ENCODE measurements at regions not wholly inside any gene's neighbourhood (a gene's known extent, or its start where the extent isn't known, plus 50 kb on each side); places are given as distances from the start of the nearest gene placed in this dataset.
"Not testable (repeated sequence)": the region's sequence is repeated elsewhere in the genome, so short reads cannot be mapped to it uniquely, and the experiment has no call there.

DNA sequence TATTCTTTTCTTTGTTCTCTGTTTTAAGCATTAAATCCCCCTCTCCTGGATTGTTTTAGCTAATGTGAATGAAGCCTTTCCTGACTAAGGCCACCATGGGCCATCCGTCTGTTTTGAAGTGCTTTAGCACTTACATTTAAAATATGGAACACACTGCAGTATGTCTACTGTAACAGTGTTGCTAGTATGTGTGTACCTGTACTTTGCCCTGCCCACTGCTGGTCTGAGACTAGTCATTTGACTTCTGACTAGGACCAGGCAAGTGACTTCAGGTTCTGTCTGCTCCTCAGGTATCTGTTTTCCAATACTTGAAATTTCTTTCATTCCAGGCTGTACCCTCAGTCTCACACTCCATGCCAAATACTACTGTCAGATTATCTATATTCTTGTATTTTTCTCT, 120.1 kb upstream of the TSPAN8 start:
- Histone ChIP-seq H3K9me3 (ENCODE audit: control insufficient read depth, insufficient read depth, low read depth, low read length) (no peaks in the 10 kb centered on the region), H3K27ac (ENCODE audit: insufficient read depth, low read length) (no peak overlapping the region)
- TF ChIP-seq CTCF (conservative IDR thresholded peaks at IDR 0.05 in 1 of 2, IDR thresholded peaks at IDR 0.05 in 1 of 2; ENCODE audit: low read depth in 1 of 2, low read length in 2 of 2) (no peak), EZH2 (IDR thresholded peaks at IDR 0.05; ENCODE audit: low read length, missing control alignments) (no peak)

GRCh38 chr12:71276541-71276940, 118.7 kb upstream of the TSPAN8 start:
- no peaks in the 10 kb centered on the region for H3K36me3 ChIP-seq (ENCODE audit: control insufficient read depth, insufficient read depth, low read length)
- TF ChIP-seq EZH2 (IDR thresholded peaks at IDR 0.05; ENCODE audit: low read length, missing control alignments) (no peak), CTCF (conservative IDR thresholded peaks at IDR 0.05 in 1 of 2, IDR thresholded peaks at IDR 0.05 in 1 of 2; ENCODE audit: low read depth in 1 of 2, low read length in 2 of 2) (no peak)
- H3K27me3 ChIP-seq (ENCODE audit: control insufficient read depth, insufficient read depth, low read length): no peaks in the 10 kb centered on the region
- H4K20me1 ChIP-seq (ENCODE audit: control insufficient read depth, extremely low read depth, insufficient read depth, low read length): no peaks in the 10 kb centered on the region
- H3K4me3 ChIP-seq (replicated peaks in 1 of 4; ENCODE audit: control extremely low read depth in 1 of 4, insufficient read depth in 1 of 4, low read depth in 3 of 4, low read length in 4 of 4): no peak overlapping the region
- H3K4me1 ChIP-seq (ENCODE audit: control insufficient read depth, extremely low read depth, insufficient read depth, low read length): no peaks in the 10 kb centered on the region
- no peak overlapping the region for H3K9ac ChIP-seq (ENCODE audit: insufficient read depth, low read length)
- no peak for DNase-seq (ENCODE audit: low read depth in 2 of 2)
- no peaks in the 10 kb centered on the region for H3K79me2 ChIP-seq (ENCODE audit: control insufficient read depth, insufficient read depth, low read length)
- no peak overlapping the region for H2AFZ ChIP-seq (ENCODE audit: low read length)
- H3K4me2 ChIP-seq (ENCODE audit: extremely low read depth, insufficient read depth, low read length): no peak overlapping the region
- H3K27ac ChIP-seq (ENCODE audit: insufficient read depth, low read length): no peak overlapping the region
- H3K9me3 ChIP-seq (ENCODE audit: control insufficient read depth, insufficient read depth, low read depth, low read length): no peaks in the 10 kb centered on the region

More for the DNA sequence above, 120.1 kb upstream of the TSPAN8 start:
- Histone ChIP-seq H3K27me3 (ENCODE audit: control insufficient read depth, insufficient read depth, low read length) (no peaks in the 10 kb centered on the region), H3K4me1 (ENCODE audit: control insufficient read depth, extremely low read depth, insufficient read depth, low read length) (no peaks in the 10 kb centered on the region), H2AFZ (ENCODE audit: low read length) (no peak overlapping the region), H3K79me2 (ENCODE audit: control insufficient read depth, insufficient read depth, low read length) (no peaks in the 10 kb centered on the region), H3K4me2 (ENCODE audit: extremely low read depth, insufficient read depth, low read length) (no peak overlapping the region), H4K20me1 (ENCODE audit: control insufficient read depth, extremely low read depth, insufficient read depth, low read length) (no peaks in the 10 kb centered on the region), H3K9ac (ENCODE audit: insufficient read depth, low read length) (no peak overlapping the region), H3K4me3 (replicated peaks in 1 of 4; ENCODE audit: control extremely low read depth in 1 of 4, insufficient read depth in 1 of 4, low read depth in 3 of 4, low read length in 4 of 4) (no peak overlapping the region), H3K36me3 (ENCODE audit: control insufficient read depth, insufficient read depth, low read length) (no peaks in the 10 kb centered on the region)
- DNase-seq (ENCODE audit: low read depth in 2 of 2): no peak

GRCh38 chr12:71270794-71271193, 113.0 kb upstream of the TSPAN8 start:
- H4K20me1 ChIP-seq (ENCODE audit: control insufficient read depth, extremely low read depth, insufficient read depth, low read length); H3K4me1 ChIP-seq (ENCODE audit: control insufficient read depth, extremely low read depth, insufficient read depth, low read length); H3K36me3 ChIP-seq (ENCODE audit: control insufficient read depth, insufficient read depth, low read length); H3K27ac ChIP-seq (ENCODE audit: insufficient read depth, low read length); H3K79me2 ChIP-seq (ENCODE audit: control insufficient read depth, insufficient read depth, low read length); H3K9me3 ChIP-seq (ENCODE audit: control insufficient read depth, insufficient read depth, low read depth, low read length); H3K4me2 ChIP-seq (ENCODE audit: extremely low read depth, insufficient read depth, low read length); DNase-seq (ENCODE audit: low read depth in 2 of 2); H3K4me3 ChIP-seq (replicated peaks in 1 of 4; ENCODE audit: control extremely low read depth in 1 of 4, insufficient read depth in 1 of 4, low read depth in 3 of 4, low read length in 4 of 4); H2AFZ ChIP-seq (ENCODE audit: low read length); H3K27me3 ChIP-seq (ENCODE audit: control insufficient read depth, insufficient read depth, low read length); H3K9ac ChIP-seq (ENCODE audit: insufficient read depth, low read length): not testable (repeated sequence)

Measured in fibroblast of lung (primary cell).